ENCODE measurements at regions not wholly inside any gene's neighbourhood (a gene's known extent, or its start where the extent isn't known, plus 50 kb on each side); places are given as distances from the start of the nearest gene placed in this dataset.

DNA sequence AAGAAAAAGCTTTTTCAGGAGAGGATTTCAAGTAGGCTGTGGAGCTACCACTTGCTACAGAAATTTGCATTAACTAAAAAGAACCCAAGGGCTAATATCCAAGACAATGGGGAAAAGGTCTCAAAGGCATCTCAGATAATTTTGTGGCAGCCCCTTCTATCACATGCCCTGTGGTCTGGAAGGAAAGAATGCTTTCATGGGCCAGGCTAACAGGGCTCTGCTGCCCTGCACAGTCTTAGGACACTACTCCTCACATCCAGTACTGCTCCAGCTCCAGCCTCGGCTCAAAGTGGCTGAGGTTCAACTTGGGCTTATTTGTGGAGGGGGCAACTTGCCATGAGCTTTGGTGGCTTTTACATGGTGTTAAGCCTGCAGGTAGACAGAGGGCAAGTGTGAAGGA is 1150.3 kb downstream of the CNTNAP5 start:
- TF ChIP-seq, protein P1, sequence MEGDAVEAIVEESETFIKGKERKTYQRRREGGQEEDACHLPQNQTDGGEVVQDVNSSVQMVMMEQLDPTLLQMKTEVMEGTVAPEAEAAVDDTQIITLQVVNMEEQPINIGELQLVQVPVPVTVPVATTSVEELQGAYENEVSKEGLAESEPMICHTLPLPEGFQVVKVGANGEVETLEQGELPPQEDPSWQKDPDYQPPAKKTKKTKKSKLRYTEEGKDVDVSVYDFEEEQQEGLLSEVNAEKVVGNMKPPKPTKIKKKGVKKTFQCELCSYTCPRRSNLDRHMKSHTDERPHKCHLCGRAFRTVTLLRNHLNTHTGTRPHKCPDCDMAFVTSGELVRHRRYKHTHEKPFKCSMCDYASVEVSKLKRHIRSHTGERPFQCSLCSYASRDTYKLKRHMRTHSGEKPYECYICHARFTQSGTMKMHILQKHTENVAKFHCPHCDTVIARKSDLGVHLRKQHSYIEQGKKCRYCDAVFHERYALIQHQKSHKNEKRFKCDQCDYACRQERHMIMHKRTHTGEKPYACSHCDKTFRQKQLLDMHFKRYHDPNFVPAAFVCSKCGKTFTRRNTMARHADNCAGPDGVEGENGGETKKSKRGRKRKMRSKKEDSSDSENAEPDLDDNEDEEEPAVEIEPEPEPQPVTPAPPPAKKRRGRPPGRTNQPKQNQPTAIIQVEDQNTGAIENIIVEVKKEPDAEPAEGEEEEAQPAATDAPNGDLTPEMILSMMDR (IDR thresholded peaks at IDR 0.05; ENCODE audit: low read depth, low read length) = no peak
- DNase-seq = no peak
- H3K27me3 ChIP-seq = no peaks in the 10 kb centered on the region
- H3K9me3 ChIP-seq = no peaks in the 10 kb centered on the region
- no peaks in the 10 kb centered on the region for H3K36me3 ChIP-seq
- no peak overlapping the region for H3K4me3 ChIP-seq (ENCODE audit: low read depth, low read length)
- no peaks in the 10 kb centered on the region for H3K4me1 ChIP-seq

DNA sequence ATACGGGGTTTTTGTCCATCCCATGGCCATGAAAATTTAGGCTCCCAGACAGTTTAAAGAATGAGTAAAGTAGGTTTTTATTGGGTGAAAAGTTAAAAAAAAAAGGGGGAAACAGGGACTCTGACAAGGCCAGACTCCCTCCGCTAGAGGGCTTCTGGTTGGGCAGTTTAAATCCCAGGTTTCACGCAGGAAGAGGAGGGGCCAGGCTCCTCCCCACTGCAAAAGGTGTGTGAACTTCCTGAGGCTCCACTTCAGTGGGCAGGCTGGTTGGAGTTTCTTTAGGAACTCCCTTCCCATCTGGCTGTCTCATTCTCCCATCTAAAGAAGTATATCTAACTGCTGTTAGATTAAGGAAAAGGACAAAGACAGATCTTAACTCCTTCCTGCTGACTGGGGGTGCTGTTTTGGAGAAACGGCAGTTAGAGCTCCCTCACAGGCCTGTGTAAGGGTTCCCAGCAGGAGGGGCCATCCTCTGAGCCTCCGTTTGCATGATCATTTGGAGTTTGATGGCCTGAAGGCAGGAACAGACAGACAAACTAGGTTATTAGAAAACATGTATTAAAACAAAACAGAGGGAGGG is 1160.7 kb downstream of the CNTNAP5 start:
- DNase-seq = no peak
- Histone ChIP-seq H3K36me3 (no peaks in the 10 kb centered on the region), H3K4me3 (ENCODE audit: low read depth, low read length) (no peak overlapping the region), H3K9me3 (no peaks in the 10 kb centered on the region), H3K4me1 (no peaks in the 10 kb centered on the region), H3K27me3 (no peaks in the 10 kb centered on the region)
- TF ChIP-seq, protein P1 (IDR thresholded peaks at IDR 0.05; ENCODE audit: low read depth, low read length) = no peak

DNA sequence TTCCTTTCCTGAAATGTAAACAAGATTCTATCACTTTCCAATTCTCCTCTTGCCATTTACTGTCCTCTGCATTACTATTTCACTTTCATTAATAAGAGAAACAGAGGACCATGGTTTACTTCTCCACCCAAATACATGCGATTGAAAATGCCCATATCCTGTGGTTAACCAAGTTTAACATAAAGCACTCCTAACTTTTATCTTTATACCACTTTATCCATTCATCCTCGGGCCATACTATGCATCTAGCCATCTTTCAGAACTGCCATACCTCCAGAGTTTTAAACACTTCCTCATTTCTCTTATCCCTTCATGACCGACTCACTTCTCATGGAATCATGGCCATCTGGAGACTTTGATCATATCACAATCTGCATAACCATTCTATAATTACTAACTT is 1182.3 kb downstream of the CNTNAP5 start:
- Histone ChIP-seq H3K4me1 (no peaks in the 10 kb centered on the region), H3K9me3 (no peaks in the 10 kb centered on the region), H3K4me3 (ENCODE audit: low read depth, low read length) (no peak overlapping the region), H3K36me3 (no peaks in the 10 kb centered on the region), H3K27me3 (no peaks in the 10 kb centered on the region)
- TF ChIP-seq, protein P1 (IDR thresholded peaks at IDR 0.05; ENCODE audit: low read depth, low read length) = no peak
- no peak for DNase-seq

DNA sequence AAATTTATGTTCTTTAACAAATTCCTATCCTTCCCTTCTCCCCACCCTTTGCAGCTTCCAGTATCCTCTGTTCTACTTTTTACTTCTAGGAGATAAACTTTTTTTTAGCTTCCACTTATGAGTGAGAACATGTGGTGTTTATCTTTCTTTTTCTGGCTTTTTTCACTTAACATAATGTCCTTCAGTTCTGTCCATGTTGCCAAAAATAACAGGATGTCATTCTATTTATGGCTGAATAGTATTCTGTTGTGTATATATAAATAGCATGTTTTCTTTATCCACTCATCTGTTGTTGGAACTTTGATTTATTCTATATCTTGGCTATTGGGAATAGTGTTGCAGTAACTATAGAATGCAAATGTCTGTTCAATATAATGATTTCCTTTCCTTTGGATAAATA is 1191.2 kb downstream of the CNTNAP5 start:
- no peak overlapping the region for H3K4me3 ChIP-seq (ENCODE audit: low read depth, low read length)
- DNase-seq = no peak
- TF ChIP-seq, protein P1 (IDR thresholded peaks at IDR 0.05; ENCODE audit: low read depth, low read length) = no peak
- H3K27me3 ChIP-seq = no peaks in the 10 kb centered on the region
- no peaks in the 10 kb centered on the region for H3K9me3 ChIP-seq
- no peaks in the 10 kb centered on the region for H3K4me1 ChIP-seq
- H3K36me3 ChIP-seq = no peaks in the 10 kb centered on the region

DNA sequence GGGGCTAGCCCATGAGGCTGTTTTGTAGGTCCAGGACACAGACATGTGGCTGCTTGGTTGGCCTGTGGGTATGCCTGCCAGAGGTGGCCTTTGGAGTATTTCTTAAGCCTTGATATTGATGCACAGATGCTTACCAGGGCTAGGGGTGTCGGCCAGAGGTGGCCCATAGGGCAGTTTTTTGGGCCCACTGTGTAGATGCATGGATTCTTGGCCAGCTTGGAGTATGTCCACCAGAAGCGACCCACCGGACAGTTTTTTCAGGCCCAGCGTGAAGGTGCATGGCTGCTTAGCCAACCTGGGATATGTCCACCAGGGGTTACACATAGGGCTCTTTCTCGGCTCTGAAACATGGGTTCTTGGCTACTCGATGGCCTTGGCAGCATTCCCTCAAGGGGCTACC is 1199.1 kb downstream of the CNTNAP5 start:
- DNase-seq = no peak
- H3K4me3 ChIP-seq (ENCODE audit: low read depth, low read length) = no peak overlapping the region
- TF ChIP-seq, protein P1 (IDR thresholded peaks at IDR 0.05; ENCODE audit: low read depth, low read length) = no peak
- H3K36me3 ChIP-seq = no peaks in the 10 kb centered on the region
- no peaks in the 10 kb centered on the region for H3K27me3 ChIP-seq
- H3K9me3 ChIP-seq = no peaks in the 10 kb centered on the region
- no peaks in the 10 kb centered on the region for H3K4me1 ChIP-seq

DNA sequence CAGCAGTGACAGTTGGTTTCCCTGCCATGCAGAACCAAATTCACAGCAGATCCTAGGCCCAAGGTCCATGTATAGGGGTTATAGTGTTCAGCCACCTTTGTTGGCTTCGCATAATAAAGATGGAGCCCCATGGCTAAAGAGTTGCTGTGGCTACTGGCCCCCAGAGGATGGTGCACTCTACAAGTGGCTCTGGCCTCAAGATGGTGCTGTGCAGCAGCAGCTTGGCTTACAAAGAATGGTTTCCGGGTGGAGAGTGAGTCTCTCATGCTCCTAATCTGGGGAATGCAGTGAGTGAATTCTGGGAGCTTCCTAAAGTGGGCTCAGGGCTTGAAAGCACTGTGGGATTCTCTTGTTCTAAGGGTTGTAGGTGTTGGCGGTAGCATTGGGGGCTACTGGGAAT is 1199.7 kb downstream of the CNTNAP5 start:
- H3K4me3 ChIP-seq (ENCODE audit: low read depth, low read length) = no peak overlapping the region
- H3K27me3 ChIP-seq = no peaks in the 10 kb centered on the region

More for the DNA sequence above, 1199.7 kb downstream of the CNTNAP5 start:
- Histone ChIP-seq H3K36me3 (no peaks in the 10 kb centered on the region), H3K9me3 (no peaks in the 10 kb centered on the region), H3K4me1 (no peaks in the 10 kb centered on the region)
- TF ChIP-seq, protein P1 (IDR thresholded peaks at IDR 0.05; ENCODE audit: low read depth, low read length) = peak; percentile 19; the same call in 1 of the 2 replicates
- DNase-seq = no peak
